ENCODE measurements at regions not wholly inside any gene's neighbourhood (a gene's known extent, or its start where the extent isn't known, plus 50 kb on each side); places are given as distances from the start of the nearest gene placed in this dataset.
"Not testable (repeated sequence)": the region's sequence is repeated elsewhere in the genome, so short reads cannot be mapped to it uniquely, and the experiment has no call there.

- DNase-seq (ENCODE audit: low read depth in 4 of 4, low spot score in 2 of 4), result no peak
These were observed 614.3 kb downstream of the XPNPEP1 start for GRCh38 chr10:109308971-109309370.

GRCh38 chr10:109307102-109307501 is 616.2 kb downstream of the XPNPEP1 start:
- DNase-seq (ENCODE audit: low read depth in 4 of 4, low spot score in 2 of 4), result not testable (repeated sequence)

- DNase-seq (ENCODE audit: low read depth in 4 of 4, low spot score in 2 of 4), result no peak
These were observed 616.6 kb downstream of the XPNPEP1 start for GRCh38 chr10:109306698-109307097.

GRCh38 chr10:109287858-109288257 is 635.5 kb downstream of the XPNPEP1 start:
- no peak for DNase-seq (ENCODE audit: low read depth in 4 of 4, low spot score in 2 of 4)

GRCh38 chr10:109282510-109282909 is 640.8 kb downstream of the XPNPEP1 start:
- no peak for DNase-seq (ENCODE audit: low read depth in 4 of 4, low spot score in 2 of 4)

- no peak for DNase-seq (ENCODE audit: low read depth in 4 of 4, low spot score in 2 of 4)
These were observed 642.0 kb downstream of the XPNPEP1 start for GRCh38 chr10:109281347-109281746.

GRCh38 chr10:109280837-109281236 is 642.5 kb downstream of the XPNPEP1 start:
- DNase-seq (ENCODE audit: low read depth in 4 of 4, low spot score in 2 of 4), result no peak

- DNase-seq (ENCODE audit: low read depth in 4 of 4, low spot score in 2 of 4), result no peak
These were observed 645.9 kb downstream of the XPNPEP1 start for GRCh38 chr10:109277456-109277855.

GRCh38 chr10:109275960-109276359 is 647.4 kb downstream of the XPNPEP1 start:
- no peak for DNase-seq (ENCODE audit: low read depth in 4 of 4, low spot score in 2 of 4)

GRCh38 chr10:109274681-109275080 is 648.6 kb downstream of the XPNPEP1 start:
- DNase-seq (ENCODE audit: low read depth in 4 of 4, low spot score in 2 of 4), result no peak

GRCh38 chr10:109270173-109270572 is 653.1 kb downstream of the XPNPEP1 start:
- no peak for DNase-seq (ENCODE audit: low read depth in 4 of 4, low spot score in 2 of 4)

GRCh38 chr10:109264004-109264403 is 659.3 kb downstream of the XPNPEP1 start:
- DNase-seq (ENCODE audit: low read depth in 4 of 4, low spot score in 2 of 4), result no peak

GRCh38 chr10:109261231-109261630 is 662.1 kb downstream of the XPNPEP1 start:
- no peak for DNase-seq (ENCODE audit: low read depth in 4 of 4, low spot score in 2 of 4)

GRCh38 chr10:109259293-109259692 is 664.0 kb downstream of the XPNPEP1 start:
- DNase-seq (ENCODE audit: low read depth in 4 of 4, low spot score in 2 of 4), result no peak

- DNase-seq (ENCODE audit: low read depth in 4 of 4, low spot score in 2 of 4), result no peak
These were observed 670.0 kb downstream of the XPNPEP1 start for GRCh38 chr10:109253306-109253705.

GRCh38 chr10:109250152-109250551 is 673.2 kb downstream of the XPNPEP1 start:
- DNase-seq (ENCODE audit: low read depth in 4 of 4, low spot score in 2 of 4), result no peak

GRCh38 chr10:109247814-109248213 is 675.5 kb downstream of the XPNPEP1 start:
- no peak for DNase-seq (ENCODE audit: low read depth in 4 of 4, low spot score in 2 of 4)

- DNase-seq (ENCODE audit: low read depth in 4 of 4, low spot score in 2 of 4), result no peak
These were observed 677.5 kb downstream of the XPNPEP1 start for GRCh38 chr10:109245821-109246220.

GRCh38 chr10:109239371-109239770 is 683.9 kb downstream of the XPNPEP1 start:
- DNase-seq (ENCODE audit: low read depth in 4 of 4, low spot score in 2 of 4), result no peak

- DNase-seq (ENCODE audit: low read depth in 4 of 4, low spot score in 2 of 4), result no peak
These were observed 685.6 kb downstream of the XPNPEP1 start for GRCh38 chr10:109237682-109238081.

- no peak for DNase-seq (ENCODE audit: low read depth in 4 of 4, low spot score in 2 of 4)
These were observed 686.3 kb downstream of the XPNPEP1 start for GRCh38 chr10:109237050-109237449.

- DNase-seq (ENCODE audit: low read depth in 4 of 4, low spot score in 2 of 4), result not testable (repeated sequence)
These were observed 699.8 kb downstream of the XPNPEP1 start for GRCh38 chr10:109223533-109223932.

- DNase-seq (ENCODE audit: low read depth in 4 of 4, low spot score in 2 of 4), result no peak
These were observed 703.2 kb downstream of the XPNPEP1 start for GRCh38 chr10:109219935-109220605.

Data from left renal cortex interstitium (tissue), 4 donors.